GM19455 (cell line): ENCODE measurements at regions not wholly inside any gene's neighbourhood (a gene's known extent, or its start where the extent isn't known, plus 50 kb on each side); places are given as distances from the start of the nearest gene placed in this dataset.

Experiments
- ATAC-seq: cut with Tn5 transposase; IDR thresholded peaks from one replicate; pipeline ENCODE4 v1.9.1; 2021; ENCODE audit not compliant: unreplicated experiment

DNA sequence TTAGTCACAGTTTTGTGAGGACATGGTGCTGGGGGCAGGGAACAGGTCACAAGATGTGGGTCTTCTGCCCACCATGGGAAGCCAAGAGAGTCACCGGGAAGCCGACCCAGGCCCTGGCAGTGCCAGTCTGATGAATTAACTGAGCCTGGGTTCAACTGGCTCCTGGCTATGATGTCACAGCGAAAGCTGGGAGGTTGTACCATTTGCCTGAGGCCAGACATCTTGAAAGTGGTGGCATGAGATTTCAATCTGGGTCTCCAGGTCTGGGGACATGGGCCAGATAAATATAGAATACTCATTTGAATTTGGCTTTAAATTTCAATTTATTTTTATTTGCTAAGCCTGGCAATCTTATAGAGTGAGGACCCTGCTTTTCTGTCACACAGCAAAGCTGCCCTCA, 280.9 kb downstream of the NSG2 start:
- no peak for ATAC-seq

DNA sequence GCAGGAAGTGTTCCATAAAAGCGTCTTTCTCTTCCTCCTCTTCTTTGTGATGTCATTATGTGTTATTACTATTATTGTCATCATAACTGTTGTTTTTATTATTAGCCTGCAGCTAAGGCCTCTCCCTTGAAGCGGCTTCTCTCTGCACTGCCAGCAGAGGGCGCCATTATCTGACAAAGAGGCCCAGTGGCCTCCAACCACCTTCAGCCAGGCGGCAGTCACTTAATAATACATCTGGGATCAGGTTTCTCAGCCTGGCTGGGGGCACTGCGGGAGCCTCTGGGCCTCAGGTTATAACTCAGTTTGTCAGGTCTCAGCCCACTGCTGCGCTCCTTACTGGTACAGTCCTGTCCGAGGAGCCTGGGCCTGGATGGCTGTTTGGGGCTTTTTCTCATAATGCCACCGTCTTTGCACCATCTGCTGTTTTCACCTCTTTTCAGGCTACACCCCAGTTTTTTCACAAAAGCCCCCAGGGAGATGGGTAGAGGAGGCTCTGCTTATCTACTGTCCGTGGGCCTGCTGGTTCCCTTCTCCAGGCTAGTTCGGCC, 281.9 kb downstream of the NSG2 start:
- no peak for ATAC-seq

DNA sequence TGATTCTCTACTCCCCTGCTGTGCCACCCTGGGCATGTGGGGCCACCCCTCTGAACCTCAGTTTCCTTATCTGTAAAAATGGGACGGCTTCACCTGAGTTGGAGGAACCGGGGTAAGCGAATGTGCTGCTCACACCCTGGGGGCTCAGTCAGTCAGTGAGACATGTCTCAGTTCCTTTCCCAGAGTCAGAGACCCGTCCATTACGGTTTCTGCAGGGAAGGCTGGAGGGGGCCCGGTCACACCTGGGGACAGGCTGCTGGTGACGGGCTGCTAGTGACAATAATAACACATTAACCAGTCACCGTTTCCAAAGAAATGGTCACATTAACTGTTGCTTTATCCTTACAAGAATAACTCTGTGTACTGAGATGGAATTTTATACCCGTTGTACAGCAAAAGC, 282.4 kb downstream of the NSG2 start:
- no peak for ATAC-seq

DNA sequence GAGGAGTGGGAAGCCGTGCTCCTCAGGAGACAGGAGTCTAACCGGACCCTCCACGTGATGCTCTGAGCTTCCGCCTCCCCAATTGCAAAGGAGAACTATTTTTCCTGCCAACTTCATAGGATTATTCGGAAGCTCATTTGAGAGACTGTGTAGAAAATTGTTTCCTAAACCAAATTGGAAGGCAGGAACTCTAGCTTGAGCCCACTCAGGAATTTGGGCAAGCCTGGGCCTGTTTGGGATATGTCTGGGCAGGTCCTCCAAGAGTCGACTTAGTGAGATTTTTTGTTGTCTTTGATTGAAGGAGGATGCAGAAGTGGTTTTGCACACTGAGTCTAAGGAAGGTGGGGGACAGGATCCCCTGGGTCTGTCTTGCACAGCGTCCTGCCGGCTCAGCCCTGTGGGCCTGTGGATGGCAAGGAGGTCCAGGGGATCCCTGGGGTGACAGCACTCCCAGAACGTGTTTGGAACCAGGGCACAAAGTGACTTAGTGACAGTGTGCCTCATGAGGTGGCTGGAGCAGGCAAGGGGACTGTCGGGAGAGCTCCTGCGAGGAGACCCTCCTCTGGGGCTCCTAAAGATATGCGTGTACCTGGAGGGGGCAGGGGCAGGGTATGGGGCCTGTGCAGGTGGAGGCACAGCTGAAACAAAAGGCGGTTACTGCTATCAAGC, 283.3 kb downstream of the NSG2 start:
- ATAC-seq: no peak

DNA sequence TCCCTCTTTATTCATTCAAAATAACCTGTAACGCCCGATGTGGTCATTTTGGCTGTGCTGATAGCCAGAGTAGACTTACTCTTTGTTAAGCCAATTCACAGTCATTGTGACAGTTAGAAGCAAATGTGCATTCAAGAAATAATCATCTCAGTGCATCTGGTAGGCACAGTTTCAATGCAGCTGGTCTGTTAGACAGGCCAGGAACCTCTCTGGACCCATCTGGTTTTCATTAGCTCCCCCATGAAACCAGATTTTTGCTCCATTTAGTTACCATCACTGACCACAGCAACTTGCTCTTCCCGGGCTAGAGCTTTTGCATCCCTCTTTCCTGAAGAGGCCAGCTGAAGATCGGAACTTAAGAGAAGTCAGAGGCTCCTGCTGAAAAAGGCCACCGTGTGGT, 284.2 kb downstream of the NSG2 start:
- no peak for ATAC-seq

DNA sequence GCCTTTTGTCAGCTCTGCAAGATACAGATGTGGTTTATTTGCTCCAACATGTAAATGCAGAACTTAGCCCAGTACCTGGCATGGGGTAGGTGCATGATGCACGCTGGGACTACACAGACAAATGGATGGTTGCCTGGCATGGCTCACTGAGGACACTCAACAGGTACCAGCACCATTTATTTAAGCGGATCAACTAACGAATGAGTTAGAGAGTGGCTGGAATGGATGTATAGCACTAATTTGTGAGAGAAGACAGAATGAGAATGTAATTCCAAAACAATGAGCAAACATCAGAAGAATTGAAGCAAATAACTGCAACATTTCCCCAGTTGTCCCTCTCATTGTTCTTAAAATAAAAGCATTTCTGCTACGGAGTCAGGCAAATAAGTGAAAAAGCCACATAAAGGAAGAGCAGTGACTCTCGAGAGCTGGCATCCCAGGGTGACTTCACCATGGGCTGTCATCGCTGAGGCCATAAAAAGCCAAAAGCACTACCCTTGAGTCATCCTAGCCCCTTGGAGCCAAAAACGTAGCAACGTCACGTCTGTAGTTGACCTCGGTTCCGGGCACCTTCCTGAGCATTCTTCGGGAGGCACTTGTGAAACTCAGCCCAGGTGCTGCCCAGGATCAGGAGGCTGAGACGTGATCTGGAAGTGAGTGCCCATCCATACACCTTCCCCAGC, 290.3 kb downstream of the NSG2 start:
- ATAC-seq: no peak

DNA sequence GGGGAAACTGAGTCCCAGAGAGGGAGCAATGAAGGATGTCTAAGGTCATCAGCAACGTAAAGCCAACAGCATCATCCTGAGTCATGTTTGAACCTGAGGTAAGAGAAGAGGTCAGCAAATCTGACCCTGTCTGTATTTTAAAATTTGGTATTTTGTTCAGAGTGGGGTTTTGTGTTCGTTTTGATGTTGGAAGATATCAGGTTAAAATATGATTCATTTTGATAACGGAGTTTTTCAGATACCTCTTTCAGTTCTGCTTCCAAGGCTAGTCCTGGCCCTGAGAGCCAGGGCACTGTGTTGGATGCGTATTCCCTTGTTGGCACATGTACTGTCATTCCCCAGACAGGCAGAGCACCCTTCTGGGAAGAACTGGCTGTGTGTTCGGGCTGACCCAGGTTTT, 291.0 kb downstream of the NSG2 start:
- ATAC-seq: no peak

DNA sequence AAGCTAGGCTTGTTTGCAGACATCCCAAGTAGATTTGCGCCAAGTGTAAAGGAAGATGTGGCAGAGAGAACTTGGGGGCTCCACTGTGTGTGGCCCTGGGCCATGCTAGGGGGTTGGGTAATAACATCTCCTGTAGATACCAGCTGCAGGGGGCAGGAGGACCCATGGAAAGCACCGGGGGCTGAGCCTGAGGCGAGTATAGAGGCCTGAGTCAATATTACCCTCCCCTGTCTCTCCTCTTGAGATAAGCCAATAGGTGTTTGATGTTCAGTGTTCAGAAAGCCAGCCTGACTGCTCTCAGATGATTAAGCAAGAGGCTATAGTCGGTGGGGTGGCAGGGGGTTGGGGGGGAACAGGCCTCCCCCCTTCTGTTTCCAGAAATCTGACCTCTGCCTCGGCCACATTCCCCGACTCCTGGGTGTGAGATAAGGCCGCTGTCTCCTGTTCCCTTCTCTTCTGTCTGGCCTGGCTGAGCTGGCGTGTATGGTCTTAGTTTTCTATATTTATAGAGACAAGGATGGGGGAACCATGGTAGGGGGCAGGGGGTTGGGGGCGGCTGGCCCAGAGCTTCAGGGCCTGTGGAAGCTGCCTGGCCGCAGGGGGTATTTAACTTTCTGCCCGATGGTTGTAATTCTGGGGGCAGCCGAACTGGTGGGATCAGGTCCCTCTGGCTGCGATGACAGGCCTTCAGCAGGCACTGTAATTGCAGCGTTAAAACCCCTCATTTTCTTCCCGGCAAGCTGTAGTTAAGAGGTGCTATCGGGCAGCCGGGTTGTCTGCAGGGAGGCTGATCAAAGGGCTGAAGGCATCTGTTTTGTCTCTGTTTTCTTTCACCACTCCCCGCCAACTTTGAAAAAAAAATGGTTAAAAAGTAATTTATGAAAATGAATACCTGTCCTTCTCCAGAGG, 292.0 kb downstream of the NSG2 start:
- ATAC-seq: no peak

DNA sequence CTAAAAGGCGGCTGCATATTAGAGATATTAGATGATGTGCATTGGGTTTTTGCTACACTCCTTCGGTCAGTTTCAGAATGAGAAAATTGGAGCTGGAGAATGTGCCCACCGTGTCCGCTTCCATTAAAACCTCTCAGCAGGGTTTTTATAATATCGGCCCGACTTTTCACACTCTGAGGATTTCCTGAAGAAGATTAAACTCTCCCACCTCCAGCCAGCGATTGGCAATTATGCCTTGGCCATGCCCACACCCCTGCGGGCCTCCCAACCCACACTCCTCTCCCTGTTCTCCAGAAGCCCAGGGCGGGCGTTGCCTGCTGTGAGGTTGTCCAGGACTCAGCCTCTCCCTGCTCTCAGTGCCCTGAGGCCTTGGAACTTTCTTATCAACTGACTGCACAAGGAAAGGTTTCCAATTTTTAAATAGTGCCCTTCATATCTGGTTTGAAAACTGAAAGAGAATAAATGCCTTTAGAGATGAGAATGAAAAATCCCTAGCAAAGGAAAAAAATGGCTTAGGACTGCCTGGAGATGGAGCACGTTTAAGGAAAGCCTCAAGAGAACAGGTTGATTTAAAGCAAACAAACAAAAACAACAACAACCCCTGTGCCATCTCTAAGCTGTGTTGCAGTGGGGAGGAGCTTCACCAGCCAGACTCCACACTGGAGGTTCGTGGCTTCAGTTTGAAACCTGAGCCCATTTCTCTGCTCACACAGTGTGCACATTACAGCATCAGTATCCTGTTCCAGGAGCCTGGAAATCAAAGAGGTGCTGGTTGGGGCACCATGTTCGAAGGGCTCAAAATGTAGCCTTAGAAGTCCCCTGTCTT, 292.9 kb downstream of the NSG2 start:
- ATAC-seq: no peak

DNA sequence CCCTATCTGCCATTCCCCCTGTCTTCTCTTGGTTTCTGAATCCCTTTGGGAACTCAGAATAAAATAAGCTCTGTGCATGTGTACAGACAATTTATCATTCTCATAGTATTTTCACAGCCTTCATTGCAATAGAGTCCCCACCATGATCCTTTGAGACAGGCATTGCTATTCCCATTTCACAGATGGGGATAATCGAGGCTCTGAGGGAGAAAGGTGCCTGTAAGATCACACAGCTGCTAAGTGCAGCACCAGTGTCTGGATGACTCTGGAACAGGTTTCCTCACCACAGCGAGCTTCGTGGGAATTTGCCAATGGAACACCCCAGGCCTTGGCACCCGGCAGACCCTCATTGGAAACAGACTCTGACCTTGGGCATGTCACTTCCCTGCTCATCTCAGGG, 293.6 kb downstream of the NSG2 start:
- ATAC-seq: no peak

DNA sequence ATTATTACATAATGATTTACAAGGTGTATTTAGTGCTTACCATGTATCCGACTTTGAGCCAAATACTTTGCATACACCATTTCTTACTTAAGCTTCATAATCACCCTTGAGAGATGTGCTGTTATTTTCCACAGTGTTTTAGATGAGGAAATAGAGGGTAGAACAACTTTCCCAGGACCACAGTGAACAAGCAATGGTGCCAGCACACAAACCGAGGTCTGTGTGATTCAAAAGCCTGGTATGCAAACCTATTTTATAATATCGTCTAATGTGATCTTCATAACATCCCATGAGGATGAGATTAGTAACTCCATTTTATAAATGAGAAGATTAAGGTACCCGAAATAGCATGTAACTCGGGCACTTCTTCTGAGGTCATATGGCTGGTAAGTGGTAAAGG, 294.7 kb downstream of the NSG2 start:
- no peak for ATAC-seq

DNA sequence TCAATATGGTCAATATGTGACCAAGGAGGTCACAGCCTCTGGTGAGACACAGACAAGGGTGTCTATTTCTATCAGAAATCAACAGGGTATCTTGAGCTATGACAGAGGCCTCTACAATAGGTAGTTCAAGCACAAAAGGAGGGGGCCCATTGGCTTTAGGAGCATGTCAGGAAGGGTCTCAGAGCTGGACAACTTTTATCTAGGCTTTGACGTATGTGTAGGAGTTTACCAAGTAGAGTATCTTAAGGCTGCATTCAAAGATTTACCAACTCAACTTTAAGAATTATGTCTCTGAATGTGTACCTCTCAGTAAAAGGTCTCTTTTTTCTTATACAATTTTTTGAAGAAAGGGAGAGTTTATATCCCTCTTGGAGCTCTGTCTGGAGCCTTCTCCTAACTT, 297.2 kb downstream of the NSG2 start:
- no peak for ATAC-seq

DNA sequence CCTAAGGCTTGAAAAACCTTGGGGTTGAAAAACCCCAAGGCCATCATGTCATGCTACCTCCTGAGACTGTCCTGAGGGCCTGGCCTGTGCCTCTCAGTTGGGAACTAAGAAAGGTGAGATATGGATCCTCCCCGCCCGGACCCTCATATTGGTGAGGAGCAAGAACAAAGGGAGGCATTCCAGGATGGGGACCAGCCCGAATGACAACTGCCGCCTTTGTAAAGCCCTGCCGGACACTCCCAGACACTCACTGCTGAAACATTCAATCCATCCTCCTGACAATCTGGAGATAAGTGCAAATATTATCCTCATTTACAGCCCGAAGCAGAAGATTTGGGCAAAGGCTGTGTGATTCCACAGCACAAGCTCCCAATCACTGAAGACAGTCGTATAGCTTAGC, 298.3 kb downstream of the NSG2 start:
- no peak for ATAC-seq

DNA sequence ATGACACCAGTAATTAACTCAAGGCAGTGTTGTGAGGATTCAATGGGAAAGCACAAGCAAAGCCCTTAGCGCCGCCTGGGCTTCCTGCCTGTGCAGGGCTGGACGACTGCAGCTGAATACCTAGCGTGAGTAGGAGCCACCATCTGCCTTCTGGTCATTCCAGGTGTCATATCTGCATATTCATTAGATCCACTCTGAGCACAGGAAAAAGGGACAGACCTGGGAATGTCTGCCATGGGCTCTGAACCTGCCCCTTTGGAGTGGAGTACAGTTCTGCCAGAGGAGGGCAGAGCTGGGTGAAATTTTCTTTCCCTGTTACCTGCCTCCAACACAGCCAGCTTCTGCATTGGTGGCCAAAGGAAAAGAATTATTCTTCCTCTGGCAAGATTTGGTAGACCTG, 298.8 kb downstream of the NSG2 start:
- ATAC-seq: no peak

DNA sequence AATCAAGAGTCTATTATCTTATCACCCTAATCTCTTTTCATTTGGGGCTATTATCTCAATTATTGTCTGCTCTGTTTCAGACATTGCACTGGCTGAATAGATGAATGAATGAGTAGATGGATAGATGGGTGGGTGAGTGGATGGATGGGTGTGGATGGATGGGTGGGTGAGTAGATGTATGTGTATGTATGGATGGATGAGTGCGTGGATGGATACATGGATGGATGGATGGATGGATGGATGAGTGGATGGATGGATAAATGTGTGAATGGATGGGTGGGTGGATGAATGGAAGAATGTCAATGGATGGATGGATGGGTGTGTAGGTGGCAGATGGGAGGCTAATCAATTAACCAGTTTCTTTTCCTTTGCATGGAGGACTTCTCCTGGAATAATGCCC, 301.7 kb downstream of the NSG2 start:
- no peak for ATAC-seq

DNA sequence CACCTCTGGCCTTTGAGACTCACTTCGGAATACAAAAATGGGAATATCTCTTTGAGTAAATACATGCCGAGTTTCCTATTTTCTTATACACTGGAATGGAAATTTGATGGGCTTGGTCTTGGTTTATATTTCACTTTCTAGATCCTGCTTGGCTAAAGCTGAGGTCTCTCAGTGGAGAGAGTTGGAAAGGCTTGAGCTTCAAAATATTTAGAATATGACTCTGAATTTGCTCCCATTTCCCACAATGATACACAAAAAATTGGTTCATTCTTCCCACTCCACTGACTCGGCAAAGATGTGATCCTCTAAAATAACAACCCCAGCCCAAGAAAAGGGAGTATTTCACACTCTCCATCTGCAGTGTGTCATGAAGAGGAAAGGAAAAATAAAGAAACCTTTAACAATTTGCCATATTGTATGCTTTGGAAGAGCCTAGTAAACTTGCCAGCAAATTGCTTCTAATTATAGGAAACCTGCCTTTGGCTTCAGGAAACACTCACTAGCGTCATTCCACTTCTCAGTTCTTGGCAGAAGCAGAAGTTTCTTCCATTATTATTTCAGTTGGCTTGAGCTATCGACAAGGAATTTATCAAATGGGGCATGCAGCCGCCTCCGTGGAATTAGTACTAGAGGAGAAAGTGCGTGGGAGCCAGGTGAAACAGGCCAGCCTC, 302.9 kb downstream of the NSG2 start:
- no peak for ATAC-seq

DNA sequence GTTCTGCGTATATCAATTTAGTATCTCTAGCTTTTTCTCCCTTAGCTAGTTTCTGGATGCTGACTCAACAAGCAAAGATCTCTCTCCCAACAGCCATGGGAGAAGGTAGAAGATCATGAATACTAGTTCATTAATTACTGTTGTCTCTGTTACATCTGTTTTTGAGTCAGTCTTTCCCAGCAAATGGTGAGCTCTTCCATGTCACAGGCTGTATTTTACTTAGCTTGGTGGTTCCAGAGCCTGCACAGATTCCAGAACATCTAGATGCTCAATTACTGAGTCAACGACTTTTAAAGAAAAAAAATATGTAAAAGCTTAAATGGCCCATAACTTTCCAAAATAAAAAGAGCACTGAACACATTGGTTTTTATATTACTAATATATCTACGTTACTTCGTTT, 307.2 kb downstream of the NSG2 start:
- no peak for ATAC-seq

DNA sequence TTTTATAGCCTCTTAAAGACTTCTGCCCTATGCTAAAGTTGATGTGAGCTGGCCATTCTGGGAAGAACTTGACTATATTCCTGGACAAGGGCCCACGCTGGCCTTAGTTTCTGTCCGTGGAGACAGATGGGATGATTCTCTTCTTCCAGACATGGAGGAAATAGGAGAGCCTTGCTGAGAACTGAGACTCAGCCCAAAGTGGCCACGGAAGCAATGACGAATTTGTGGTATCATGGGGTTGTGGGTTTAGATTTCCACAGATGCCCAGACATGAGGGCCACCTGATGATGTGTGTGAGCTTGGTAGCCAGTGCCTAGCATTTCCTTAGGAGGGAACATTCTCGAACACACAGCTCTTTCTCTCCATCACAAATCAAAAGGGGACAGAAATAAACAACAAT, 309.1 kb downstream of the NSG2 start:
- no peak for ATAC-seq

DNA sequence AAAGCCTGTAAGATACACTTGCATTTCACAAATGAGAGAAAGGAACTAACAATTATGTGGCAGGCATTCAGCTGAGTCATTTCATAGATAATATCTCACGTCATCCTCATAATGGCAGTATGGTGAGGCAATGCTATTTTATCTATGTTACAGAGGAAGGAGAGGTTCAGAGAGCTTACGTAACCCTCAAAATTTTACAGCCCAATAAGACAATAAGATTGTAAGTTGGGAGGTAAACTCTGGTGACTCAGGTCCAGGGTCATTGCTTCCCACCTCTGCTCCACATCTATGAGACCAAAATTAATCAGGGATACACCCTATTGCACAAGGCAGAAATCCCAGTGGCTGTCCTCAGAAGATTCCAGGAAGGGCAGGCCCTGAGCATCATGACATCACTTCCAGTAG, 309.7 kb downstream of the NSG2 start:
- no peak for ATAC-seq

DNA sequence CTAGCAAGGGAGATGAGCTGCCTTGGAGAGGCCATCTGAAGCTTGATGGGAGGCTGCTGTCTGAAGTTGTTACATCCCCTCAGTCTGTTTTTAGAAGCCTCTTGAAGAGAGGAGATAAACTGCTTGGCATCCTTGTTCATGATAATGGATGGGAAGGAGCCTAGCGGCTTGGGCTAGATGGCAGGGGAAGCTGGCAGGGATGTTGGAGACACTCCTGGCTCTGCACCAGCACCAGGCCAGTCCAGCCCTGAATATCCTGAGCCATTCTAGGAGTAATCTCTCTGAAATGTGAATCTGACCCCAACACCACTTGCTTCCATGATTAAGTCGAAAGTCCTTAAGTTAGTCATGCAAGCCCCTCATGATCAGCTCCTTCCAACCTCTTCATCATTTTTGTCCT, 310.5 kb downstream of the NSG2 start:
- no peak for ATAC-seq
